ENCODE measurements at regions not wholly inside any gene's neighbourhood (a gene's known extent, or its start where the extent isn't known, plus 50 kb on each side); places are given as distances from the start of the nearest gene placed in this dataset.
"Not testable (repeated sequence)": the region's sequence is repeated elsewhere in the genome, so short reads cannot be mapped to it uniquely, and the experiment has no call there.

DNA sequence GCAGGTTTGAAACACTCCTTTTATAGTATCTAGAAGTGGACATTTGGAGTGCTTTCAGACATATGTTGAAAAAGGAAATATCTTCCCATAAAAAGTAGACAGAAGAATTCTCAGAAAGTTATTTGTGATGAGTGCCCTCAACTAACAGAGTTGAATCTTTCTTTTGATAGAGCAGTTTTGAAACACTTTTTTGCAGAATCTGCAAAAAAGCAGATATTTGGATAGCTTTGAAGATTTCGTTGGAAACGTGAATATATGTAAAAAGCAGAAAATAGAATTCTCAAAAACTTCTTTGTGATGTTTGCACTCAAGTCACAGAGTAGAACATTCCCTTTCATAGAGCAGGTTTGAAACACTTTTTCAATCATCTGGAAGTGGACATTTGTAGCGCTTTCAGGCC lies 676.4 kb upstream of the ZNF337 start:
- DNase-seq (ENCODE audit: low read depth) = not testable (repeated sequence)

DNA sequence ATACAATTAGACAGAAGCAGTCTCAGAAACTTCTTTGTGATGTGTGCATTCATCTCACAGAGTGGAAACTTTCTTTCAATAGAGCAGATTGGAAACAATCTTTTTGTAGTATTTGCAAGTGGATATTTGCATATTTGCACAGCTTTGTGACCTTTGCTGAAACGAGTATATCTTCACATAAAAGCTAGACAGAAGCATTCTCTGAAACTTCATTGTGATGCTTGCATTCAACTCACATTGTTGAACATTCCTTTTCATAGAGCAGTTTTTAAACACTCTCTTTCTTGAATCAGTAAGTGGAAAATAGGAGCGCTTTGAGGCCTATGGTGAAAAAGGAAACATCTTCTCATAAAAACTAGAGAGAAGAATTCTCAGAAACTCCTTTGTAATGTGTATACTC lies 657.9 kb upstream of the ZNF337 start:
- DNase-seq (ENCODE audit: low read depth) = no peak

DNA sequence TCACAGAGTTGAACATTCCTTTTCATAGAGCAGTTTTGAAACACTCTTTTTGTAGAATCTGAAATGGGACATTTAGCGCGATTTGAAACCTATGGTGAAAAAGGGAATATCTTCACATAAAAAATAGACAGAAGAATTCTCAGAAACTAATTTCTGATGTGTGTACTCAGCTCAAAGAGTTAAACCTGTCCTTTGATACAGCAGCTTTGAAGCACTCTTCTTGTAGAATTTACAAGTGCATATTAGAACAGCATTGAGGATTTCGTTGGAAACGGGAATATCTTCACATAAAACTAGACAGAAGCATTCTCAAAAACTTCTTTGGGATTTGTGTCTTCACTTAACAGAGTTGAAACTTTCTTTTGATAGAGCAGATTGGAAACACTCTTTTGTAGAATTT lies 650.7 kb upstream of the ZNF337 start:
- DNase-seq (ENCODE audit: low read depth) = no peak

DNA sequence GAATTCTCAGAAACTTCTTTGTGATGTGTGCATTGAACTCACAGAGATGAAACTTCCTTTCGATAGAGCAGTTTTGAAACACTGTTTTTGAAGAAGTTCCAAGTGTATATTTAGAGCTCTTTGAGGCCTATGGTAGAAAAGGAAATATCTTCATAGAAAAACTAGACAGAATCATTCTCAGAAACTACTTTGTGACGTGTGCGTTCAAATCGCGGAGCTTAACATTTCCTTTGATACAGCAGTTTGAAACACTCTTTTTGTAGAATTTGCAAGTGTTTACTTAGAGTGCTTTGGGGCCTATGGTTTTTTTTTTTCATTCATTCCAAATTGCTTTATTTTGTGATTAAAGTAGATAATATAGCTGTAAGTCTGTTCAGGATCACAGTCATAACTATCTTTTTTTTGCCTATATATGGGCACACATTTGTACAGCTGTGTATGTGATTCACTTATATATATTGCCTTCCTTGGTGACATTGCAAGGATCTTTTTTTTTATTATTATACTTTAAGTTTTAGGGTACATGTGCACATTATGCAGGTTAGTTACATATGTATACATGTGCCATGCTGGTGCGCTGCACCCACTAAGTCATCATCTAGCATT lies 643.9 kb upstream of the ZNF337 start:
- not testable (repeated sequence) for DNase-seq (ENCODE audit: low read depth)

DNA sequence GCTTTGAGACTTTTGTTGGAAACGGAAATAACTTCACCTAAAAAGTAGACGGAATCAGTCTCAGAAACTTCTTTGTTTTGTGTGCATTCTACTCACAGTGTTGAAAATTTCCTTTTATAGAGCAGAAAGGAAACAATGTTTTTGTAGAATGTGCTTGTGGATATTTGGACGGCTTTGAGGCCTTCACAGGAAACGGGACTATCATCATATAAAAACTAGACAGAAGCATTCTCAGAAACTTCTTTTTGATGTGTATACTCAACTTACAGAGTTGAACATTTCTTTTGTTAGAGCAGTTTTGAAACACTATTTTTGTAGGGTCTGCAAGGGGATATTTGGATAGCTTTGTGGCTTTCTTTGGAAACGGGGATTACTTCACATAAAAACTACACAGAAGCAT lies 627.5 kb upstream of the ZNF337 start:
- no peak for DNase-seq (ENCODE audit: low read depth)

DNA sequence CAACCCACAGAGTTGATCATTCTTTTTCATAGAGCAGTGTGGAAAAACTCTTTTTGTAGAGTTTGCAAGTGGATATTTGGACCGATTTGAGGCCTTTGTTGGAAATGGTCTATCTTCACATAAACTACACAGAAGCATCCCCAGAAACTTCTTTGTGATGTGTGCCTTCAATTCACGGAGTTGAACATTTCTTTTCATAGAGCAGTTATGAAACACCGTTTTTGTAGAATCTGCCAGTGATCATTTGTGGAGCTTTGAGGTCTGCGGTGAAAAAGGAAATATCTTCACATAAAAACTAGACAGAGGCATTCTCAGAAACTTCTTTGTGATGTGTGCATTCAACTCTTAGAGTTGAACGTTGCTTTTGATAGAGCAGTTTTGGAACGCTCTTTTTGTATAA lies 618.4 kb upstream of the ZNF337 start:
- DNase-seq (ENCODE audit: low read depth) = no peak

DNA sequence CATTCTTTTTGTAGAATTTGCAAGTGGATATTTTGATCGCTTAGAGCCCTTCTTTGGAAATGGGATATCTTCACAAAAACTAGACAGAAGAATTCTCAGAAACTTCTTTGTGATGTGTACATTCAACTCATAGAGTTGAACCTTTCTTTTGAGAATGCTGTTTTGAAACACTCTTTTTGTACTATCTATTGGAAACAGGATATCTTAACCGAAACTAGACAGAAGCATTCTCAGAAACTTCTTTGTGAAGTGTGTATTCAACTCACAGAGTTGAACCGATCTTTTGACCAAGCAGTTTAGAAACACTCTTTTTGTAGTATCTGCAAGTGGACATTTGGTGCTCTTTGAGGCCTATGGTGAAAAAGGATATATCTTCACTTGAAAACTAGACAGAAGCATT lies 613.1 kb upstream of the ZNF337 start:
- not testable (repeated sequence) for DNase-seq (ENCODE audit: low read depth)

DNA sequence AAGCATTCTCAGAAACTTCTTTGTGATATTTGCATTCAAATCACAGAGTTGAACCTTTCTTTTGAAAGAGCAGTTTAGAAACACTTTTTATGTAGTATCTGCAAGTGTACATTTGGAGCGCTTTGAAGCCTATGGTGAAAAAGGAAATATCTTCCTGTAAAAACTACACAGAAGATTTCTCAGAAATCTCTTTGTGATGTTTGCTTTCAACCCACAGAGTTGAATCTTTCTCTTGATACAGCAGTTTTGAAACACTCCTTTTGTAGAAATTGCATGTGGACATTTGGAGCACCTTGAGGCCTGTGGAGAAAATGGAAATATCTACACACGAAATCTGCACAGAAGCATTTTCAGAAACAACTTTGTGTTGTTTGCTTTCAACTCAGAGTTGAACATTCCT lies 612.3 kb upstream of the ZNF337 start:
- DNase-seq (ENCODE audit: low read depth) = no peak

DNA sequence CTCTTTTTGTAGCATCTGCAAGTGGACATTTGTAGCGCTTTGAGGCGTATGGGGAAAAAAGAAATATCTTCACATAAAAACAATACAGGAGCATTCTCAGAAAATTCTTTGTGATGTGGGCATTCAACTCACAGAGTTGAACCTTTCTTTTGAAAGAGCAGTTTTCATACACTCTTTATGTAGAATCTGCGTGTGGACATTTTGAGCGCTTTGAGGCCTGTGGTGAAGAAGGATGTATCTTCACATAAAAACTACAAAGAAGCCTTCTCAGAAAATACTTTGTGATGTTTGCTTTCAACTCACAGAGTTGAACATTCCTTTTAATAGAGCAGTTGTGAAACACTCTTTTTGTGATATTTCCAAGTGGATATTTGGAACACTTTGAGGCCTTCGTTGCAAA lies 598.4 kb upstream of the ZNF337 start:
- DNase-seq (ENCODE audit: low read depth) = no peak

DNA sequence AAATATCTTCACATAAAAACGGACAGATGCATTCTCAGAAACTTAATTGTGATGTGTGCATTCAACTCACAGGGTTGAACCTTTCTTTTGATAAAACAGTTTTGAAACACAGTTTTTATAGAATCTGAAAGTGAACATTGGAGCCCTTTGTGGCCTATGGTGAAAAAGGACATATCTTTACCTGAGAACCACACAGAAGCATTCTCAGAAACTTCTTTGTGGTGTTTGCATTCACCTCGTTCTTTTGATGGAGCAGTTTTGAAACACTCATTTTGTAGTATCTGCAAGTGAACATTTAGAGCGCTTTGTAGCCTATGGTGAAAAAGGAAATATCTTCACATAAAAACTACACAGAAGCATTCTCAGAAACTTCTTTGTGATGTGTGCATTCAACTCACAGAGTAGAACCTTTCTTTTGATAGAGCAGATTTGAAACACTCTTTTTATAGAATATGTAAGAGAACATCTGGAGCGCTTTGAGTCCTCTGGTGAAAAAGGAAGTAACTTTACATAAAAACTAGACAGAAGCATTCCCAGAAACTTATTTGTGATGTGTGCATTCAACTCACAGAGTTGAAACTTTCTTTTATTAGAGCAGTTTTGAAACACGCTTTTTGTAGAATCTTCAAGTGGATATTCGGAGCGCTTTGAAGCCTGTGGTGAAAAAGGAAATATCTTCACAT lies 591.9 kb upstream of the ZNF337 start:
- DNase-seq (ENCODE audit: low read depth) = not testable (repeated sequence)

DNA sequence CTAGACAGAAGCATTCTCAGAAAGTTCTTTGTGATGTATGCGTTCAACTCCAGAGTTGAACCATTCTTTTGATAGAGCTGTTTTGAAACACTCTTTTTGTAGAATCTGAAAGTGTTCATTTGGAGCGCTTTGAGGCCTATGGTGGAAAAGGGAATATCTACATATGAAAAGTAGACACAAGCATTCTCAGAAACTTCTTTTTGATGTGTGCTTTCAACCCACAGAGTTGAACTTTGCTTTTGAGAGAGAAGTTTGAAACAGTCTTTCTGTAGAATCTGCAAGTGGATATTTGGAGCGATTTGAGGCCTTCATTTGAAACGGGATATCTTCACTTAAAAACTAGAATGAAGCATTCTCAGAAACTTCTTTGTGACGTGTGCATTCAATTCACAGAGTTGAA lies 582.6 kb upstream of the ZNF337 start:
- DNase-seq (ENCODE audit: low read depth) = no peak

DNA sequence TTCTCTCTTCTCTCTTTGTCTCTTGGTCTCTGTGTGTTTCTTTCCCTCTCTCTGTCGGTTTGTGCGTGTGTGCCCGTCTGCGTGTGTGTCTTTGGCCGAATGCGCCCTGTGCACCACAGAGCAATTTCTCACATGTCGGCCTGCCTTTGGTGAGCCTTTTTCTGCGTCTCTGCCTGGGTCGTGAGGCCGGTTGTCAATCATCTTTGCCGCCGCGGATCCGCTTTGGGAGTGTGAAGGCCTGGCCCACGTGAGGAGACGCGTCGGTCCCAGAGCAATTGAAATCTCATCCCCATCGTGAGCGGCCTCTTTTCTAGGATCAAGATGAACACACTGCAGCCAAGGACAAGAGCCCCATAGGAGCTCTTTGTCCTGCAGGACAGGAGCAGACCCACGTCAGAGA lies 580.7 kb upstream of the ZNF337 start:
- no peak for DNase-seq (ENCODE audit: low read depth)

DNA sequence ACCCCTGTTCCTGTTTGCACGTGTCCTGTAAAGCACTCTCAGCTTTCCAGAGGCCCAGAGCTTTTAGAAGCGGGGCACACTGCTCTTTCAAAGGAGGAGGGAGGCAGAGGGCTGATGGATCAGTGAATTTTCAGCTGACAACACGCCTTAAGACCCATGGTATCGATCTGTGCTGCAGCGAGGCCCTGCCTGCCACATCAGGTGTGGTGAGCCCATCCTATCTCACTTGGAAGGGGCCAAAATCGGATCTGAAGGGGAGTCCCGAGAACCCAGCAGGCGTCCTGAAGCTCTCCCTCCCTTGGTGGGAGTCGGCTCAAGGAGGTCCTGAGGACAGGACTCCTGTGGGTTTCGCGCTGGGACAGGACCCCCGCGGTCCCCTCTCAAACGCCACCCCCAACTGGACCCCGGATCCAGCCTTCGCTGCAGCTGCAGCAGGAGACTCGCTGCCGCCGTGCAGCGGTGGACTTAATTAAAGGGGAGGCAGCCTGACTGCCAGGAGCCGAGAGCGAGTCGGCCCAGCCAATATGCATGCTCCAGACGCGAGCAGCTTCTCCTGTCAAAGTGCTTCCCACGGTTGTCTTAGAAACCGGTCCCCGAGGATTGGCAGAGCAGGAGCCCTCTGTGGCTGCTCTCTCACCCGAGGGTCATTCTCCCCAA lies 580.0 kb upstream of the ZNF337 start:
- DNase-seq (ENCODE audit: low read depth) = no peak

DNA sequence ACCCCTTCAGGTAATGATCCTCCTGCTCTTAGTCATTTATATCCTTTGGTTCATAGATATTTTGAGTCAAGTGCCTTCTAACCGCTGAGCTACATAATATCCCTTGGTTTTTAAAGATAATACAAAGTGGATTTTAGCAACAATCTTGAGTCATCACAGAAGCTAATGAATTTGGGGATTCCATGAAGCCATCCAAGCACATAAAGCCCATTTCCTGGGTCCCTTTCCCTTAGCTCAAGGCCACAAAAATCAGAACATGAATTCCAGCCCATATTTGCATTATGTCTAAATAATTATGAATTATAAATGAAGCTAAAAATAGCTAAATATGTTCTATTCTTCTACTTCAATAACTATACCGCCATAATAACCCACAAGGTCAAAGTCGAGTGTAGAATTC lies 572.1 kb upstream of the ZNF337 start:
- not testable (repeated sequence) for DNase-seq (ENCODE audit: low read depth)

DNA sequence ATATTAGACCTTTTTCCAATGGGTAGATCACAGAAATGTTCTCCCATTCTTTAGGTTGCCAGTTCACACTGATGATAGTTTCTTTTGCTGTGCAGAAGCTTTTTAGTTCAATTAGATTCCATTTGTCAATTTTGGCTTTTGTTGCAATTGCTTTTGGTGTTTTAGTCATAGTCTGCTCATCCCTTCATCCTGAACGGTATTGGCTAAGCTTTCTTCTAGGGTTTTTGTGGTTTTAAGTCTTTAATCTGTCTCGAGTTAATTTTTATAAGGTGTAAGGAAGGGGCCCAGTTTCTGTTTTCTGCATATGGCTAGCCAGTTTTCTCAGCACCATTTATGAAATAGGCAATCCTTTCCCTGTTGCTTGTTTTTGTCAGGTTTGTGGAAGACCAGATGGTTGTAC lies 564.3 kb upstream of the ZNF337 start:
- DNase-seq (ENCODE audit: low read depth) = not testable (repeated sequence)

DNA sequence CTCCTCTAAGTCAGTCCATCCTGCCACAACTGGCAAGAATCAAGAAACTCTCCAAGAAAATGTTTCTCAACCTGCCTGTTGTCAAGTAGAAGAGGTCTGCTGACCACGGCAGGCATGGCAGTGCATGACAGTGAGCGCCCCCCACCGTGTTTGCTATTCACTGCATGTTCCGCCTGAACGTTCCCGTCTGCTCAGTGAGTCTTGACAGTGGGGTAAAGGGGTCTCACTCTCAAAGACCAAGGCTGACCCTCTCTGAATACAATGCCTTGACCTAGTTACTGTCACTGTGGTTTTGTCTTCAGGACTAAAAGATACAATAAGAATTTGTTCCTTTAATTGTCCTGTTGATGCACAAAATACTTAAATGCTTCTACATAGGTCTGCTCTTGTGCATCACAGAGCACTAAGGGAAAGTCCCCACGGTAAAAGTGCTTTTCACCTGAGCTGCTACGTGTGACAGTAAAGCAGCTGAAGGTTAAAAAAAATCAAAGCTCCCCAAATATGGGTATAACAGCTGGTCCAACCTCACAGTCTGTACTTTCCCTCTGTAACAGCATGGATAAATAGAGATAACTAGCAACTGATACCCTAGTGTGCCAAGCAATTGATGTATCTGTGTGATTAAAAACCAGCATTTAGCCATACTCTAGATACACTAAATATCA lies 555.8 kb upstream of the ZNF337 start:
- DNase-seq (ENCODE audit: low read depth) = not testable (repeated sequence)

DNA sequence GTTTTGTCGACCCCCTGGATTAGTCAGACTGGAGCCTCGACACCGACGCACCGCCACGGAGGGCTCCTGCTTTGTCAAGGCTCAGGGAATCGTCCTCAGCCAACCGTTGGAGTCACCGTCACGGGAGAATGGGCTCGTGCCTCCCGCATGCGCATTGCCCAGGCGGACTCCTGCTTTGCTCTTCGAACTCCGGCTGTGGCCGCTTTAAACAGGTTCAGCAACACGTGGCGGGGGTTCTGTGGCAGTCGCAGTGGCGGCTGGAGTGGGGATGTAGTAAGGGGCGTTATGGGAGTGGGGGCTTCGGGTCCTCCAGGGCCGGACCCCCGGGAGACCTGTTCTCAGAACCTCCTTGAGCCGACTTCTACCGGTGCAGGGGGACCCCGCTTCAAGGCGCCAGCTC lies 554.7 kb upstream of the ZNF337 start:
- DNase-seq (ENCODE audit: low read depth) = not testable (repeated sequence)

DNA sequence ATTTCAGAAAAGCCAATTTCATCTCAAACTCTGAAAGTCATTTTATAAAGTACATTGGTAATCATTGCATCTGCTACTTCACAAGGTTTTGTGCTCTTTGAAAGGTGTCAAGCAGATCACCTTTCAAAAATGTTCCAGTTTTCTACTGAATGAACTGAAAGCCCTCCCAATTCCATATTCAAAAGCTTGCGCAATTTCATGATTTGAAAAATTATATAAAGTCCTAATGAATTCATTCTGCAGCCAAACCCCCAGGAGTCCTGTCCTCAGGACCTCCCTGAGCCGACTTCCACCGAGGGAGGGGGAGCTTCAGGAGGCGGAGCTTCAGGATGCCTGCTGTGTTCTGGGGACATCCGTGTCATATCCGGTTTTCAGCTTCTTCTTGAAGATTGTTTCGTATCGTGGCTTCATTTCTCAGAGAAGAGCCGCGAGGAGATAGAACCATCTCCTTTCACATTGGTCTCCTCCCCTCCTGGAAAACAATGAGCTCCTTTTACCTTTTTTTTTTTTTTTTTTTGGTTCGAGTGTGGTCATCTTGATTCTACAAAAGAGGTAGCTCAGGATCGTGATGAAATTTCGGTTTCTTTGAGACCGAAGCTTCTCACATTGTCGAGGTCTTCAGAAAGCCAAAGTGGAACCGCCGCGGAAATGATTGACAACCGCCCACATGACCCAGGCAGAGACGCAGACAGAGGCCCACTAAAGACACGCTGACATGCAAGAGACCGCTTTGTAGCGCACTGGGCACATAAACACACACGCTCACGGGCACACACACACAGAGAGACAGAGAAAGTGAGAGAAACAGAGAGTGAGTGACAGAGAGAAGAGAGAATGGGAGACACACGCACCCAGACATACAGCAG lies 553.8 kb upstream of the ZNF337 start:
- not testable (repeated sequence) for DNase-seq (ENCODE audit: low read depth)

DNA sequence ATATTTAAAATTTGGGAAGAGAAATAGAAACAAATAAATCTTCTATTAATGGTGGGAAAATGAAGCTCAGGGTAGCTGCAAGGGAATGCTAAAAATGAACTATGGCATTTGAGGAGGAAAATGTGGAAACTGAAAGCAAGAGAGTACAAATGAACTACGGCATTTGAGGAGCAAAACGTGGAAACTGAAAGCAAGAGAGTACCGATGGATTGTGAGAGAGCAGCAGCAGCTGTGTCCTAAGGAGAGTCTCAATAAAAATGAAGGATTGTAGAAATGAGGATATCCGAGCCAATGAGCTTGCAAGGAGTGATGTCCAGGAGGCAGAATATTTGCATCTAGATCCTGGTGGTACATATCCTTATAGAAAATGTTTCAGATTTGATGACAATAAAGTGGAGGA lies 547.1 kb upstream of the ZNF337 start:
- no peak for DNase-seq (ENCODE audit: low read depth)

DNA sequence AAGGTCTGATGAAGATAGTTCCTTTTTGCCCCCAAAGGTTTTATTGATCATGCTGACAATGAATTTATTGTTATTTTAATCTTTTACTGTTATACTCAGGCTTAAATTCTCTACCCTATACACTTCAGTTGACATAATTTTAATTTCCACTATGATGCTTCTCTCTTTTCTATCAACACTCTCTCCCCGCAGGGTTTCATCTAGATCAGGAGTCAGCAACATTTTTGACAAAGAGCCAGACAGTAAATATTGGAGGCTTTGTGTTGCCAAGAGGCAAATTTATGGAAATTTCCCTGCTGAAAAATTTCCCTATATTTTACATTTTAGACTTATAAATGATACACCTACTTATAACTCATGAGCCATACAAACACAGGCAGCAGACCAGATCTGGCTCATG lies 524.0 kb upstream of the ZNF337 start:
- DNase-seq (ENCODE audit: low read depth) = not testable (repeated sequence)

DNA sequence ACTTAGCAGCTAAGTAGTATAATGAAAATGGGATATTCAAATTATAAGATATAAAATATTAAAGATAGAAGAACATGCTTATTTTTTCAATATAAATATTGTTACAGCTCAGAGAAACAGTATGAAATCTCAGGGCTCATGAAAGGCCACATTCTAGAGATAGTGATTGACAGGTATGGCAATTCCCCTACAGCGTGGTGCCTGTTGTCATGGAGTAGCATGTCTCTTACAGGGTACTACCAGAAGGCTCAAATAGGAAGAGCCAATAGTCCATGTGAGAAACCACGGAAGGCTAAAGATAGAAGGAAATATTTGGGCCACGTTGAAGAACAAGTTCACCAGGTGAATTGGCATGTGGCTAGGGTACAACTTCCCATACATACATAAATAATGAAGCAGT lies 522.9 kb upstream of the ZNF337 start:
- DNase-seq (ENCODE audit: low read depth) = not testable (repeated sequence)

DNA sequence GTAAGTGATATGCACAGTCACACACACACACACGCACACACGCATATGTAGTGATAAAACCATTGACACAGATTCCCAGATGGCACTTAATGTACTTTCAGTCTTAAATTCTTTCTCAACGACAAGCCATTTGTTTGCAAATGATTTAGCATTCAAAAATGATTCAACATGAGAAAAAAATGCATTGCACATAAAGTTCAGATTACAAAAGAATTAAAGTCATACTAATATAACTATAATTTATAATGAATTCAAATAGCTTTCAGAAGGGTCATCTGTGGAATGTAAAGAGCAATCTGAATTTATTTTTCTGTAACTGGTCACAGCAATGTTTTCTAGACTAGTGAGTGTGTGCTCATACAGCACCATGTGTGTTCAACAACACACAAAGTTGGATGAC lies 521.6 kb upstream of the ZNF337 start:
- DNase-seq (ENCODE audit: low read depth) = no peak

Measured in amniotic epithelial cell (primary cell).